Glutamatergic neuron (in vitro differentiated cells): ENCODE measurements at regions not wholly inside any gene's neighbourhood (a gene's known extent, or its start where the extent isn't known, plus 50 kb on each side); places are given as distances from the start of the nearest gene placed in this dataset.

Experiments used
- DNase-seq: peaks from one replicate; pipeline ENCODE4 v3.0.0; 2022
- H3K27ac Mint-ChIP-seq: one replicate; pipeline ENCODE4 v1.8.0; 2020; ENCODE audit warnings: mild to moderate bottlenecking, mixed read lengths, inconsistent platforms; ENCODE audit not compliant: unreplicated experiment
- H3K27me3 Mint-ChIP-seq: one replicate; pipeline ENCODE4 v1.8.0; 2020; ENCODE audit warnings: mild to moderate bottlenecking, moderate library complexity, mixed read lengths, inconsistent platforms; ENCODE audit not compliant: unreplicated experiment
- H3K36me3 Mint-ChIP-seq: one replicate; pipeline ENCODE4 v1.8.0; 2020; ENCODE audit warnings: mild to moderate bottlenecking, mixed read lengths, inconsistent platforms; ENCODE audit not compliant: unreplicated experiment
- H3K4me1 Mint-ChIP-seq: one replicate; pipeline ENCODE4 v1.8.0; 2020; ENCODE audit warnings: mild to moderate bottlenecking, low read depth, mixed read lengths, inconsistent platforms; ENCODE audit not compliant: unreplicated experiment
- H3K4me3 Mint-ChIP-seq: one replicate; pipeline ENCODE4 v1.8.0; 2020; ENCODE audit warnings: mild to moderate bottlenecking, mixed read lengths, inconsistent platforms; ENCODE audit not compliant: unreplicated experiment
- H3K9me3 Mint-ChIP-seq: one replicate; pipeline ENCODE4 v1.8.0; 2020; ENCODE audit warnings: mild to moderate bottlenecking, moderate library complexity, mixed read lengths, inconsistent platforms; ENCODE audit not compliant: unreplicated experiment
- CTCF ChIP-seq: fragments of 200-600 bp; sonication (generic); IDR thresholded peaks from one replicate; pipeline ENCODE4 v1.5.0; 2021; ENCODE audit not compliant: partially characterized antibody, unreplicated experiment

GRCh38 chr20:4095639-4096038, 53.0 kb upstream of the SMOX start:
- Mint-ChIP-seq H3K27ac (no peak overlapping the region), H3K27me3 (peaks cover 4% of the 10 kb centered on the region), H3K4me3 (no peak overlapping the region), H3K36me3 (peaks cover 13% of the 10 kb centered on the region), H3K9me3 (peaks cover 8% of the 10 kb centered on the region), H3K4me1 (peaks cover 4% of the 10 kb centered on the region)
- TF ChIP-seq CTCF = no peak
- DNase-seq = no peak

GRCh38 chr20:4091490-4092479, 56.8 kb upstream of the SMOX start:
- peak; percentile 78 for DNase-seq

GRCh38 chr20:4090756-4091489, 57.7 kb upstream of the SMOX start:
- Mint-ChIP-seq H3K36me3 (peaks cover 13% of the 10 kb centered on the region), H3K4me1 (peaks cover 4% of the 10 kb centered on the region), H3K4me3 (no peak overlapping the region), H3K27me3 (peaks cover 5% of the 10 kb centered on the region), H3K9me3 (peaks cover 8% of the 10 kb centered on the region), H3K27ac (peak overlapping the region; percentile 3)
- TF ChIP-seq CTCF = no peak
- no peak for DNase-seq

More at GRCh38 chr20:4091490-4092479, 56.8 kb upstream of the SMOX start:
- Mint-ChIP-seq H3K27ac (peak overlapping the region; percentile 3), H3K4me3 (no peak overlapping the region), H3K27me3 (peaks cover 2% of the 10 kb centered on the region), H3K4me1 (peaks cover 4% of the 10 kb centered on the region), H3K9me3 (peaks cover 8% of the 10 kb centered on the region), H3K36me3 (peaks cover 13% of the 10 kb centered on the region)
- peak; percentile 72 for TF ChIP-seq CTCF

GRCh38 chr20:4089756-4090487, 58.7 kb upstream of the SMOX start:
- Mint-ChIP-seq H3K27me3 (peaks cover 5% of the 10 kb centered on the region), H3K27ac (no peak overlapping the region), H3K9me3 (peaks cover 7% of the 10 kb centered on the region), H3K4me3 (no peak overlapping the region), H3K36me3 (peaks cover 4% of the 10 kb centered on the region), H3K4me1 (peaks cover 4% of the 10 kb centered on the region)
- no peak for DNase-seq
- no peak for TF ChIP-seq CTCF
